ENCODE measurements at regions not wholly inside any gene's neighbourhood (a gene's known extent, or its start where the extent isn't known, plus 50 kb on each side); places are given as distances from the start of the nearest gene placed in this dataset.

DNA sequence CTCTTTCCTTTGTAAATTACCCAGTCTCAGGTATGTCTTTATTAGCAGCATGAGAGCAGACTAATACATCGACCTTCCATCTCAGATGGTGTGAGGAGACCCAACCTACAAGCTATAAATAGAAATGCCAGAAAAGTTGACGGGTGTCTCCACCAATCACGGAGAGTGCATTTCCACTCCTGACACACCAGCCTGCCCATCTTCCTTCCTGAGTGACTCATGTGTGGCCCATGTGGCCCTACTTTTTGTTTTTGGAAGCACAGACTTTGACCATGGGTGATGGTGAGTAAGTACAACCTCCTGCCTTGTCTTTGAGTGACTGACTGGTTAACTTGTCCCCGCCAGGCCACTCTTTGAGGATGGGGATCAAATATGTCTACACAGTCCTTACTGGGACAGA, 147.0 kb downstream of the OAT start:
- DNase-seq (ENCODE audit: low read depth, low spot score), result no peak

DNA sequence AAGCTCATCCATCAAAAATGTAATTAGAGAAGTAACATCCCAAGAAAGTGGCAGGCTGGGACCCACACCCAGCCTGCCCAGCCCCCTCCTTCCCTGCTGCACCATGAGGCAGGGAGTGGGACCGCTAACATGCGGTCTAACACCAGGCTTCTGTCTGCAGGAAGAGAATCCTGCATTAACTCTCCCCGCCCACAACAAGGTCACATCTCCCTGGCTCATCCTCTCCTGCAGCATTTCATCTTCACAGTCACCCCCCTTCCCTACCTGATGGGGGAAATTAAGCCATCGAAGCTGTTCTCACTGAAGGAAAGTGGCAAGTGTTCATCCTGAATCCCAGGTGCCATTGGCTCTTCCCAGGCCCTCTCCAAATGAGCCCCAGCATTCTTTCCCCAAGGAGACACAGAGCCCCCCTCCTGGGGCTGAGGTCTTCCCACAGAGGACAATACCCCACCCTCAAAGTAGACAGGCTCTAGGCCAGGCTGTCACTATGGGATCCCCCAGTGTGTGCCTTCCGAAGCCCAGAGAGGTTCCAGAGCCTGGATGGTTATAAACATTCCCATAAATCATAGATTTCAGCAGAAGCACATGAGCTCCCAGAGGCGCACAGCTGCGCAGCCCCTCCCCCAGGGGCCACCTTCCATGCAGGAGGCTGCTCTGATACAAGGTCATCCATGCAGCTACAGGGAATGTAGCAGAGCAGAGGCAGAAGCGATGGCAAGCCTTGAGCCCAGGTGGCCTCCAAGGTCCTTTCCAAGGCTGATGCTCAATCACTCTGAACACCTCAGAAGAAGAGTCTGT, 148.0 kb downstream of the OAT start:
- CTCF ChIA-PET, result no interaction called here
- H3K4me3 ChIP-seq (ENCODE audit: low read depth, low read length), result no peak overlapping the region
- TF ChIP-seq, protein P1, sequence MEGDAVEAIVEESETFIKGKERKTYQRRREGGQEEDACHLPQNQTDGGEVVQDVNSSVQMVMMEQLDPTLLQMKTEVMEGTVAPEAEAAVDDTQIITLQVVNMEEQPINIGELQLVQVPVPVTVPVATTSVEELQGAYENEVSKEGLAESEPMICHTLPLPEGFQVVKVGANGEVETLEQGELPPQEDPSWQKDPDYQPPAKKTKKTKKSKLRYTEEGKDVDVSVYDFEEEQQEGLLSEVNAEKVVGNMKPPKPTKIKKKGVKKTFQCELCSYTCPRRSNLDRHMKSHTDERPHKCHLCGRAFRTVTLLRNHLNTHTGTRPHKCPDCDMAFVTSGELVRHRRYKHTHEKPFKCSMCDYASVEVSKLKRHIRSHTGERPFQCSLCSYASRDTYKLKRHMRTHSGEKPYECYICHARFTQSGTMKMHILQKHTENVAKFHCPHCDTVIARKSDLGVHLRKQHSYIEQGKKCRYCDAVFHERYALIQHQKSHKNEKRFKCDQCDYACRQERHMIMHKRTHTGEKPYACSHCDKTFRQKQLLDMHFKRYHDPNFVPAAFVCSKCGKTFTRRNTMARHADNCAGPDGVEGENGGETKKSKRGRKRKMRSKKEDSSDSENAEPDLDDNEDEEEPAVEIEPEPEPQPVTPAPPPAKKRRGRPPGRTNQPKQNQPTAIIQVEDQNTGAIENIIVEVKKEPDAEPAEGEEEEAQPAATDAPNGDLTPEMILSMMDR (IDR thresholded peaks at IDR 0.05; ENCODE audit: insufficient read depth, low read length, missing control alignments), result no peak
- DNase-seq (ENCODE audit: low read depth, low spot score), result no peak
- POLR2A ChIA-PET, result no interaction called here

More for the DNA sequence above, 147.0 kb downstream of the OAT start:
- TF ChIP-seq, protein P1 (IDR thresholded peaks at IDR 0.05; ENCODE audit: insufficient read depth, low read length, missing control alignments), result no peak
- ChIA-PET POLR2A (no interaction called here), CTCF (no interaction called here)
- H3K4me3 ChIP-seq (ENCODE audit: low read depth, low read length), result no peak overlapping the region

DNA sequence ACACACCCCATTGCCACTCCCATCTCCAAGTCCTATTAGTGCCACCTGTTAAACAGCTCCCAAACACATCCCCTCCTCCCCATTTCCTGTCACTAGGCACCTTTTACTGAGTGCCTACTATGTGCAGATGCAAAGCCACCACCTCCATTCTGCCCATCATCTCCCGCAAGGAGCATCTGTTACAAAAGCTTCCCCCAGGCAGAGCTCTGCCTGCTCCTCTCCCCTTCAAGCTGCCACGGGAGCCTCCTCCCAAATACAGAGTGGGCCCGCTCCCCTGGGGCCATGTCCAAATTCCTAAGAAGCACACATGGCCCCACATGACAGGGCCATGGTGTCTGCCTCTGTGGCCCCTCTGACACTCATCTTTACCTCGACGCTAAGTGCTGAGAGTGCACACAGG, 149.7 kb downstream of the OAT start:
- DNase-seq (ENCODE audit: low read depth, low spot score), result no peak
- TF ChIP-seq, protein P1 (IDR thresholded peaks at IDR 0.05; ENCODE audit: insufficient read depth, low read length, missing control alignments), result no peak
- H3K4me3 ChIP-seq (ENCODE audit: low read depth, low read length), result no peak overlapping the region
- CTCF ChIA-PET, result no interaction called here
- POLR2A ChIA-PET, result no interaction called here

DNA sequence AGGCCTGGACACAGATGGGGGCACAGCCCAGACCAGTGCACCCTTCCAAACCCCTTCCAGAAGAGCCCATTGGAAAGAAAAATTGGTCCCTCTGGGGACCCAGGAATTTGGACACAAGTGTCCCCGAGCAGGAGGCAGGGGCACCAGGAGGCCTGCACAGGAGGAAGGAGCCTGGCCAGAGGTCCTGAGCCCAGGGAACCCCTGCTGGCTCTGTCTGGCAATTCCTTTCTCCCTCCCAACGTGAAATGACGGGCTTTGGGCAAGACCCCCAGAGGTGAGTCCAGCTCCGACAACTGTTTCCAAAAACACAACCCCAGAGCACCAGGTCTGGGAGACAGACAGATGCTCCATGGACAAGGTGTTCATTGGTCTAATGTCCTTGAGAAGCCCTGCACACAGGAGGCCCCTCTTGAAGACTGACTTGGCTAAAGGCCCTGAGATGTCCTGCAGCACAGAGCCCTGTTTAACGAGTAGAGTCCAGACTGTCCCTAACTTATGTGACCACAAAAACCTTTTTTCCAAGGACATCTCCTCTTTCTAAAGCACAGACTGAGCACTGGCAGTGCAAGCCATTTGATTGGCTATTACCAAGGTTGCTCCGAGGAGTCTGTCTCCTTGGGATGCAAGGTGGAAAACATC, 150.7 kb downstream of the OAT start:
- TF ChIP-seq, protein P1 (IDR thresholded peaks at IDR 0.05; ENCODE audit: insufficient read depth, low read length, missing control alignments), result no peak
- CTCF ChIA-PET, result no interaction called here

DNA sequence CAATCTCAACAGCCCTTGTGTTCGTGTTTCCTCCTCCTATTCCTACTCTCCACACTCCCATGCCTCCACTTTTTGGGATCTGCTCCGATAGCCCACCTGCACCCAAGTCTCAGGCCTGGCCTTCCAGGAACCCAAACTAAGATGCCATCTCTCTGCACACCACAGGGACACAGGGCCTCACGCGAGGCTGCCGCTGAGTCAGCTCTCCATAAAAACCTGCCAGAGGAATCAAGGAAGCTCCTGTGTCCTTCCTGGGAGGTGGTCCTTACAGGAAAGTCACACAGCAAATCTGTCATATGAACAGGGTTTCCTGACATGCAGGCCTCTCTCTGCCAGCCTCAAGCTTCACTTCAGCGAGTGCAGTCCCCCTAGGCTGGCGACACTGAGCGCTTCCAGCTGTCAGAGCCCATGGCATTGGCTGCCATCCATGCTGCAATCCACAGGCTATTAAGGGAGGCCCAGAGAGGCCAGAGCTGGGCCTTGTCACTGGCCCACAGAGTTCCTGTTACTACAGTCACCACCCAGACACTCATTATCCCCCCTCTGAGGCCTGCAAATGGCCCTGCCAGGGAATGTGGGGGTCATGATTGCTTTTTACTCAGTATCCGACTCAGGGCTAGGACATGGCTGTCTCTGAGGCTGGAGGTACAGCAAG, 151.4 kb downstream of the OAT start:
- no peak overlapping the region for H3K4me3 ChIP-seq (ENCODE audit: low read depth, low read length)
- ChIA-PET POLR2A (no interaction called here), CTCF (interaction anchor here (1.2 kb wide), 1 partner anchor 272 kb away, joined by 3 read pairs; no protein-coding TSS in a partner anchor)
- DNase-seq (ENCODE audit: low read depth, low spot score), result peak; percentile 2
- TF ChIP-seq, protein P1 (IDR thresholded peaks at IDR 0.05; ENCODE audit: insufficient read depth, low read length, missing control alignments), result no peak

More for the DNA sequence above, 150.7 kb downstream of the OAT start:
- POLR2A ChIA-PET, result no interaction called here
- no peak overlapping the region for H3K4me3 ChIP-seq (ENCODE audit: low read depth, low read length)
- DNase-seq (ENCODE audit: low read depth, low spot score), result no peak

Data from AG04449 (cell line).